SH-SY5Y (cell line): ENCODE measurements at regions not wholly inside any gene's neighbourhood (a gene's known extent, or its start where the extent isn't known, plus 50 kb on each side); places are given as distances from the start of the nearest gene placed in this dataset.

Experiments
- GATA2 ChIP-seq: IDR thresholded peaks from 2 replicates; pipeline ENCODE4 v1.6.1; 2011; ENCODE audit warnings: mild to moderate bottlenecking, low read depth, low read length
- GATA3 ChIP-seq: IDR thresholded peaks from 2 replicates; pipeline ENCODE4 v1.6.1; 2011; ENCODE audit warnings: low read depth, mild to moderate bottlenecking, low read length, moderate library complexity

DNA sequence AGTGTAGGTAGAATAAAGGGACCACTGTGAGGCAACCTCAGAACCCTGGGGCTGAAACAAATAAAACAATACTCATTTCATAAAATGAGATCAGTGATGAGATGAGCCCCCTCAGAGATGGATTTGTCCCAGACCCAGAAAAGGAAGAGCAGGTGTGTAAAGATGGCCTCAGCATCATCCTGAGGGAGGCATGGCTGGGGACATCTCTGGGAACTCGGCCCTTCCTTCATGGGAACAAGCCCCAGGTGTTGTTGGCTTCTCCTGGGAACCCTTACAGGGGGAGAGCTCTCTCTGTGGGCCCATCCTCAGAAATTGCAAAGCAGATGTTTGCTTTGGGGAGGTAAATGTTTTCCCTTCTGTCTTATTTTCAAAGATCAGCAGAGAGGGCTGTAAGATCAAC lies 133.2 kb upstream of the USP24 start:
- TF ChIP-seq GATA3 (no peak), GATA2 (no peak)
